Activated CD4-positive, alpha-beta T cell treated with anti-CD3 and anti-CD28 coated beads, Interleukin-10, Interleukin-2, amounts not matched to agents 100 ng/mL and 50 ng/mL, durations not matched to agents 16 hours and 8 hours (primary cell): ENCODE measurements at regions not wholly inside any gene's neighbourhood (a gene's known extent, or its start where the extent isn't known, plus 50 kb on each side); places are given as distances from the start of the nearest gene placed in this dataset.
"Not testable (repeated sequence)": the region's sequence is repeated elsewhere in the genome, so short reads cannot be mapped to it uniquely, and the experiment has no call there.

ENCODE experiments used
- DNase-seq: peaks from one replicate; pipeline ENCODE4 v3.0.0-alpha.2; 2020

DNA sequence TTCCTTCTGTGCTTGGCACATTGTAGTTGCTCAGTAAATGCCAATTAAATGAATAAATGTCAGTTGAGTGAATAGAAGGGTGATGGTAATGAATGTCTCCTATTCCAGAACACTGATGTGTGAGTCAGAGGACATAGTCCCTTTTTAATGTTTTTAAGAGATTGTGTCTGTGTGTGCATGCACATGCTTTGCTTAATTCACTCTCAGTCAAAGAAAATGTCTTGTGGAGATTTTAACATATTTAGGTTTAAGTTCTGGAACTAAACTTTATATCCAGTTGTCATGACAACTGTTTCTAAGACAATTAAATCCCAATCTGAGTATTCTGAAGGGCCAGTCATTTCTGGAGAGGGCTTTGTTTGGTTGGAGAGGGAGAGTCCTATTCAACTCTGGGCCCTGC, 255.3 kb upstream of the CDH11 start:
- no peak for DNase-seq

DNA sequence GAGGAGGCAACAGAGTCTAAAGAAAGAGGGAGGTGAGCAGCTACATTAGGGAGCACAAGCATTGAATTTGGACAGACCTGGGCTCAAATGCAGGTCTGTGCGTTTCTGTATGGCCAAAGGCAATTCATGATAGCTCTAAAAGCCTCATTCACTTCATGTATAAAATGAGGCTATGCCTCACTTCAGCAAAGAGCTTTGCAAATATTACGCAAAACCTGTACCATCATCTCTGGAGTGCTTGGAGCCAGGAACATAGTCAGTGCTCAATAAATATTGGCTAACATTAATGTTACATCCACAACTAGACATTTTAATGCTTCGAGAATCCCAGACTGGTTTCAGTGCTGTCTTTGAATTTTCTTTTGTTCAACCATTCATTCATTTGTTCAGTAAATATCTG, 254.7 kb upstream of the CDH11 start:
- DNase-seq = no peak

DNA sequence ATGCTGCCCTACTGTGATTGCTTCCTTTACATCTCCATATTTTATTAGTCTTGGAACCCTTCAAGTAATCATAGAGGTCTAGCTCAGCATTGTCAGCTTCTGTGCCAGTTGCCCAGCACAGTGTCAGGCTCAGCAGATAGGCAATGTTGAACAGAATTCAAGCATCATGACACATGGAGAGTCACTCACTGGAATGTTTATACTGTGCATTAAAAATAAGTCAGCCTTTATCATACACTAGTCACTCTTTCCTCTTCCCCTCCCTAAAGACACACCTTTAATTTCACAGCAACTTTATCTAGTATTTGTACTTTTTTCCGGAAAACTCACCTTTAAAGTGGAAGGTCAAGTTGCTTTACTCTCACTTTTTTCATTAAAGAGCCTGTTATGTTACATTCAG, 253.8 kb upstream of the CDH11 start:
- DNase-seq = no peak

DNA sequence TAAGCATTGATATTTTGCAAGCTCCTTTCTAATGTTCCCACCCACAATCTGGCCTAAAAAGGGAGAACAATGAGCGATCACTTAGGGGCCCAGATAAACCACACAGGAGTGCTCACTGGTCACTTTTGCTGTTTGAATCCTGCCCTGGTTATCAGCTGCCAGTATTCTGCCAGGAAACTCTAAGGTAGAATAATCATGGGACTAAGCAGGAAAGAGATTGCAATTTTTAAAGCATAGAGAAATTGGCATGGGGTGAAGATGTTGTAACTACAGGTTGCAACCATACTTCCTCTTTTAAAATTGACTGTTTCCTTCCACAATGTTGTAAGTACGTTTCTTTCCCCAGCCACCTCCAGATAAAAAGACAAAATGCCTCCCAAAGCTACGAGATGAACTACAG, 251.2 kb upstream of the CDH11 start:
- DNase-seq = no peak

DNA sequence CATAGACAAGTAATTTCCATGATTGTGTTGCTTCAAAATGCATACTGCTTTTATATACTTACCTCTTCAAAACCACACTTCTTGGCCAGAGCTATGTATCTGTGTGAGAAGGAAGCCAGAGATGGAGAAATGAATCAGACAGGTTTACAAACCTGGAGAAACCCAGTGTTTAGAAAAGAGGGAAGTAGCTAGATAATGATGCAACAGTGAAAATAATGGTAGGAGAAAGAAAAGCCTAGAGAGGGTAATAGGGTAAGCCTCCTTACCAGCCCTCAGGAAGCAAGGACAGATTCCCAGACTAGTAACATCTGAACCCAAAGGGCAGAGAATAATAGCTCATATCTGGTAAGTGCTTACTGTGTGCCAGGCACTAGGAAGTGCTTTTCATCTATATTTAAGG, 250.3 kb upstream of the CDH11 start:
- no peak for DNase-seq

DNA sequence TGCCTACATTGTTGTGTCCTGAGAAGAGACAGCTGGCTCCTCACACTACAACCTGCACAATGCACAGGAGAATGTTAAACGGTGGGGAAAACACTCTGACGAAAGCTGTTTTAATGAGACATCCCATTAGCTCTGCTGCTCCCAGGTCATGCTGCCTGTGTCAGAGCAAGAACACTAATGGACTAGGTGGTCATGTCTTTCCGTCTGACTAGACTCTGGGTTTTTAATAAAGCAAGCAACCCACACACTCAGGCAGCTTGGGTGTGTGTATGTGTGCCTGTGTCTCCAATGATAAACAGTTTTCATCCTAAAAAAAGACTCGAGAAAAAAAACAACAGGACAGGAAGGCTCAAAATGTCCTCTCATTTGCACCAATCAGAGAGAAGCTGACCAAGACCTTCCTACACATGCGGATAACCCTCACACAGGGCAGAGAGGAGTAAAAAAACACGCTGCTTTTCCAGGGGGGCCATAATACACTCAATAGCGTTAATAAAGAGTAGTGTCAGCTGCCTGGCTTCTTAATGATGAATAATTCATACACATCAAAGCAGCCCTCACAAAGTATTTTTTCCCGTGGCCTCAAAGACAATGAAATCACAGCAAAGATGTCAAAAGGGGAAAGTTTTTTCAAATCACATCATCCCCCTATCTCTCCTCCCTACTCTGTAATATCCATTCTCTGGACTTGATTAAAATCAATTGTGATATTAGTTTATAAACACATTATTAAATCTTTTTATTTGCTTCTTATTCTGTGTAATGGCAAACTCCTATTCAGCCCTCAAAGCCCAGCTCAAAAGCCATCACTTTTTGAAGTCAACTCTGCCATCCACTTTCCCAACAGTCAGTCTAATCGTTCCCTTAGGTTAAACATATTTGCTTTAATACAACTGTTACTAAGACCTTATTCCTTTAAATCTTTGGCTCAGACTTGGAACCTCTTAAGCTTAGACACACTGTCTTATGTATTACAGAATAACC, 244.2 kb upstream of the CDH11 start:
- no peak for DNase-seq

DNA sequence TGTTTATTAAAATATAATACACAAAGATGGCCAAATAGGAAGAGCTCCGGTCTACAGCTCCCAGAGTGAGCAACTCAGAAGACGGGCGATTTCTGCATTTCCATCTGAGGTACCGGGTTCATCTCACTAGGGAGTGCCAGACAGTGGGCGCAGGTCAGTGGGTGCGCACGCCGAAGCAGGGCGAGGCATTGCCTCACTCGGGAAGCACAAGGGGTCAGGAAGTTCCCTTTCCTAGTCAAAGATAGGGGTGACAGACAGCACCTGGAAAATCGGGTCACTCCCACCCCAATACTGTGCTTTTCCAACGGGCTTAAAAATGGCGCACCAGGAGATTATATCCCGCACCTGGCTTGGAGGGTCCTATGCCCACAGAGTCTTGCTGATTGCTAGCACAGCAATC, 234.9 kb upstream of the CDH11 start:
- DNase-seq = not testable (repeated sequence)

DNA sequence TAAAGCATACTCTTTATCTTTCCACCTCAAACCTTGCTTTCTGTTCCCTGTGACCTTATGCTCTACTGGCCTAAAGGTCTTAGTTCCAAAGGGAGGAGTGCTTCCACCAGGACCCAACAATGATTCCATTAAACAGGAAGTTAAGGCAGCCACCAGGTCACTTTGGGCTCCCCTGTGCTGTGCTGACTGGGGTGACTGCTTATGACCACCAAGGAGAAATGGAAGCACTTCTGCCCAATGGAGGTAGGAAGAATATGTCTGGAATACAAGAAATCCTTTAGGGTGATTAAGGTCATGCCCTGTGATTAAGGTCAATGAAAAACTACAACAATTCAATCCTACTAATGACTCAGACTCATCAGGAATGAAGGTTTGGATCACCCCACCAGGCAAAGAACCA, 233.8 kb upstream of the CDH11 start:
- DNase-seq = no peak

DNA sequence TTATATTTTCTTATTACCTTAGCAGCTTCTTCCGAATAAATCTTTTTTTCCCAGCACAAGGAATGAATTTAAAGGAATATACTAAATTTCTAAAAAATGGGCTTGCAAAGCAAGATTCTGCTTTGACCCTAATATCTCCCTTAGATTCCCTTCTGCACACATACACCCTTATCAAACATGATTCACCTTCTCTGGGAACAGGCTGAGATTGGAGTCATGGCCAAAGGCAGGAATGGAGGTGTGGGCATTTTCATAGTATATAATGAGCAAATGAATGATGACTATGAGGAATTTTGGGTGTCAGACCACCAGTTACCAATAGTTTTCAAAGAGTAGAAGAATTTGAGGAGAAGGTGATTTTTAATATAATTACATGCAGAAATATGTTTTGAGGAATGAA, 231.3 kb upstream of the CDH11 start:
- DNase-seq = no peak

DNA sequence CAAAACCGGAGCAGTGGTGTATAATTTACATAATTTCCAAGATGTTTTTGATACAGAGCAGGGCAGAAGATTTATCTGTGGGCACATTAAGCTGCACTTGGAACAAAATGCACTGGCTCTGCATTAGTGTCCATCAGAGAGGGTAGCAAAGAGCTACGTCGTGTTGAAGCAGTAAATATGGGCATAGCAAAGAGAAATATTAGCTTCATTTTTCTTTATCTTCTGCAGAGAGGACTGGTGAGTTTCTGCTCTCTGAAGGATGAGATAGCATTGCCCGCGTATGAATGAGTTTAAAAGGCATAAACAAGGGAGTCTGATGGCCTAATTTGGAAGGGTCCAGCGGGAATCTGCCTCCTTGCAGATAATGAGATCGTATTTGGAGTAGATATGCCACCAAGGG, 227.8 kb upstream of the CDH11 start:
- DNase-seq = no peak

DNA sequence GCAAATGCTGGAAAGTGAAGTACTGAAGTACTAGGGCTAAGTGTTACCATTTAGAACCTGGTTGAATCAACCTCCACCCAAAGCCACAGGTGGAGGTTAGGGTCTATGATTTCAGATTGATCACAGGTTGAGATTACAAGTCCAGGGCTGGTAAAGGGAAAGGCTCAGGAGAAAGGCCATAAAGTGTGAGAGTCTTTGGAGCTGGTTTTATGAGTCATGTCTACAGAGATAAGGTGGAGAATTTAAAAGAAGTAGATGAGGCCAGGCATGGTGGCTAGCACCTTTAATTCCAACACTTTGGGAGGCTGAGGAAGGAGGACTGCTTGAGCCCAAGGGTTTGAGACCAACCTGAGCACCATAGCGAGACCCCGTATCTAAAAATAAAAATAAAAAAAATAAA, 221.7 kb upstream of the CDH11 start:
- DNase-seq = no peak

DNA sequence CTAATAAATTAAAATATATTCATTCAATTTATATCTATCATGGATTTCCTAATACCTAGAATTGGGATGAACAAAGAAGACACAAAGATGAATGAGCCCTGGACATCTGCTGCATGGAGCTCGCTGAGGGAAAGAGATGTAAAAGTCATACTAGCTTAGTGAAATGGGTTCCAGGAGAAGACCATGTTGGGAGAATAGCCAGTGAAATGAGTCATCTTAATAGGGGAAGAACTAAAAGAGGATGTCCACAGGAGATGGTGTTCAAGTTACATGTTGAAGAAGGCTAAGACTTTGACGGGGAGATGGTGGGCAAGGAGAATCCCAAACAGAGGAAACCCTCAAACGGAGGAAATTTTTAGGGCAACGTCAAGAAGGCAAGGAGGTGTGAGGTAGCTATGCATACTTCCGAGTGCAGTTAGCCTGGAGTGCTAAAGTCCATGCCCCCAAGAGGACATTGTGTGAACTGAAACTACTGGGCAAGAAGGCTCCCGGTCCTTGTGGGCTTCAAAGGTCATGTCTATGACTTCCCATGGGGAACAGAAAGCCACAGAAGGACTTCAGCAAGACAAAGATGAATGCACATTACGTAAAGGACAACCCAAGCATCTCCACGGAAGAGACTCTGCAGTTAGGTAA, 220.5 kb upstream of the CDH11 start:
- no peak for DNase-seq

DNA sequence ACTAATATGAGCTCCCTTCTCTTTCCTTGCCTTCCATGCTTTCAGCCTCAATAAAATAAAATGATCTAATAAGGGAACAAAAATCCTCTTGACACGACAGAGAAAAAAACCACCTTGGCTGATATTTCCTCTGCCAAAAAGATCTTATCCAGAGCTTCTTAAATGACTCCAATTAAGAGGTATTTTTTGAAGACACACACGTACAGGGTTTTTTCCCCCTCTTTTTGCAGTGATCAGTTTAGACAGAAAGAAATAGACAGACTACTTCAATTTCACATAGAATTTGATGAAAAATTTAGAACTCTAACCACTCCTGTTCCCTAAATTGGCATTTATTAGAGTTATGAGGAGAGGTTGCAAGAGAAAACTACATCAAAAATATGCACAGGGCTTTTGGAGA, 217.2 kb upstream of the CDH11 start:
- DNase-seq = no peak

DNA sequence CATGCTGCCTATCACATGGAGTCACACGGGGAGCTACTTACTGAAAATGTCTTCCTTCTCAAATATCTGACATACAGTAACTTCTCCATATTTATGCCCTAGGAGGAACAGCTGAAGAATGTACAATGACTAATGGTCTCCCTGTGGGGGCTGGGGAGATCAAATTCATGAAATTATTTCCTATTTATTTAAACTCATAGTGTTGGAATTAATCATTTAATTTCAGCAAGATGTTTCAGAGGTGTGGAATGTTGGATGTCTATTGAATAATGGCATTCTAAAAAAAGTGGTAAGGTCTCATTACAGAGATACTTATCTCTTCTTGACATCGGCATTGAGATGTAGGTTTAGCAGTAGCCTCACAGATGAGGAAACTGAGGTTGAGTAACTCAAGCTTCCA, 214.3 kb upstream of the CDH11 start:
- no peak for DNase-seq

DNA sequence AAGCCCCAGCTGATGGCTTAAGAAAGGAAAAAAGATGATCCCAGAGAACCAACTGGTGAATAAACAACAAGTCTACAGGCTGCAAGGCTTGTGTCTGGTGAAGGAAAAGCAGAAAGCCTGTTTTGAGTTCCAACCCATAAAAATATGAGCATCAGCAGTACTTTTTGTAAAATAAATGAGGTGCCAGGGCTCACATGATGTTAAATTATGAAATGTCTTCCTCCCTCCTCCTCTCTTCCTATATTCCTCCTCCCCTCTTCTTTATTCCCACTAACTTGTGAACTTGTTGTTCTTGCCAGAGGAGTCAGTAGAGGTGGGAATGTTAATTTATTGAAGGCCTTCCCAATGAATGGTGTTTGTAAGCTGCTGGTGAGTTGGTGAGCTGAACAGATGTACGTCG, 212.2 kb upstream of the CDH11 start:
- no peak for DNase-seq

DNA sequence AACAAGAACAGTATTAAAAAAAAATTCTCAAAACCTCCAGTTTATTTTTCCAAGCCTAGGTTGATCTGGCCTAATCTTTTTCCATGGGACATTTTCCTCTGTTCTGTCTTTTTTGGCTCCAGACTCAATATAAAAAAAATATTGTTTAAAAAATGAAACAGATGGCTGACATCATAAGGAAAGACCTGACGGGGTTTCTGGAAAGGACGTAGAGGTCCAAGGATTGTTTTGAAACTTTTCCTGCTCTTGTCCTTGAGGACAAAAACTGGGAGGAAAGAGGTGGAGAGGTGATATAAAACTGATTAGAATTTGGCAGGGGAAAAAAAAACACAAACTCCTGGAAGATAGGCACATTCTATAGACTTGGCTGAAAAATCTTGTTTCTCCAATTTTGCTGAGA, 211.4 kb upstream of the CDH11 start:
- DNase-seq = no peak

DNA sequence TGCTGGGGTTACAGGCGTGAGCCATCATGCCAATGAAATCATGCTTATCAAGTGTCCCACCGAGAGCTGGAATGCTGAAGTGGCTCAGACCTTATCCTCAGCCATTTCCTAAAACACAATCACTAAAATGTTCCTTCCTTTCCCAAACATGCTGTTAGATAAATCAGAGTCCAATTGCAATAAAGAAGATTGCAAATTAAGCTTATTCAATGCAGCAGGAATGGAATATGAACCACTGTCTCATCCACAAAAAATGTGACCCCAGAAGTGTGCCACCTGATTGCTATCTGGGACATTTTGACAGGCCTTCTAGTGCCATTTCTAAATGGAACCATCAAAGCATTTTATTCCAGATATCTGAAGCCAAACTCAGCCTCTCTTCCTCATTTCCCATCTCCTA, 205.5 kb upstream of the CDH11 start:
- no peak for DNase-seq

DNA sequence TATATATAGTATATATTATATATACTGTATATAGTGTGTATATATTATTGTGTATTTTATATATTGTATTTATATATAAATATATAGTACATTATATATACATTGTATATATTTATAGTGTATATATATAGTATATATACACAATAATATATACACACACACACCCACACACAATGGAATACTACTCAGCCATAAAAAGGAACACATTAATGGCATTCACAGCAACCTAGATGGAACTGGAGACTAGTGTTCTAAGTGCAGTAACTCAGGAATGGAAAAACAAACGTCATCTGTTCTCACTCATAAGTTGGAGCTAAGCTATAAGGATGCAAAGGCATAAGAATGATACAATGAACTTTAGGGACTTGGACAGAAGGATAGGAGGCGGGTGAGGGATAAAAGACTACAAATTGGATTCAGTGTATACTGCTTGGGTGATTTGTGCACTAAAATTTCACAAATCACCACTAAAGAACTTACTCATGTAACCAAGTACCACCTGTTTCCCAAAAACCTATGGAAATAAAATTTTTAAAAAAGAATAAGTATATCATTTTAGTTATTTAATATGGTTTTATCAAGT, 201.9 kb upstream of the CDH11 start:
- peak; percentile 2 for DNase-seq

DNA sequence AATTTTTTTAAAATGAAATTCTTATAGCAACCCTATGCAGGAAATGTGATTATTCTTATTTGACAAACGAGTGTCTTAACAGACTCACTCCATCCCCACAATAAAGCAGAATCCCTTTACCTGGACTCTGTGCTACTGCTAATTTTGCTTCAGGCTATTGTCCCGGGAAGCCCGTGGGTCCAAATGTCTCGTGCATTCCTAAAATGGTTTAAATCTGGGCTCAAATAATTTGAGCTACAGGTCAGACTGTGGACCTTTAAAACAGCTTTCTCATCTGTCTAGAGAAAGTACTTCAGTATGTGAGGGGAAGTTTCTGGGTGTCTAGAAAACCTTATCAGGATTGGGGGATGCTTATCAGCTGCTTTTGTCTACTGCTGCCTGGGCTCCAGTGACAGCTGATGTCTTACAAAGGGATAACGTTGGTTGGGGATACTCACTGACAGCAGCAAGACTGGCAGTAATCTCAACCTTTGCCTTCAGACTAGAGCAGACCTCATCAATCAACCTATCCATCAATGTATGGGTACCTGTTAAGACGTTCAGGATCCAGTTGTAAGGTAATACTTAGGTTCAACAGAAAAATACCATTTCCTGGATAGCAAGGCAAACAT, 197.9 kb upstream of the CDH11 start:
- DNase-seq = no peak

DNA sequence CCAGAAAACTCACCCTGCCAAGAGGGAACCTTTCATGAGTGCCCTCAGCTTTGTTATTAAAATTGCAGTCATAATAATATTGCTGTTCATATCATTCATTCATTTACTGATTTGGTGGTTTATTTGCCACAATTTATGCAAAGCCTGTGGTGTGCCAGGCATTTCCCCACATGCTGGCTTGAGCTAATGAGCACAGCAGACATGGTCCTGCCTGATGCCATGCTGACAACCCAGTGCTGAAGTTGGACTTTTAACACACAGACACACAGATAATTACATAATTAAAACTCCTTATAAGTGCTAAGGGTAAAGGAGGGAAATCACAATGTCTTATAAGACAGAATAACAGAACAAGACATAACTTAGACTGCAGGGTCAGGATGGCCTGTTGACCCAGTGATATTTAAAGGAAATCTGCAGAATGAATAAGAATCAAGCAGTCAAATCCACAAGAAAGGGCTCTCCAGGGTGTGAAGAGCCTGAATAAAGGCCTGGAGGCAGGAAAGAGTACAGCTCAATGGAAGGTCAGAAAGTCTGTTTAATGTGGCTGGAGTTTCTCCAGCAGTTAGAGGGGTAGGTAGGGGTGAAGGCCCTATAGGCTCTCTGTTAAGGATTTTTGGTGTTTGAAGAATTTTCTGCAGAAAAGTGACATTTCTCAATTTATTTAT, 196.9 kb upstream of the CDH11 start:
- DNase-seq = no peak

DNA sequence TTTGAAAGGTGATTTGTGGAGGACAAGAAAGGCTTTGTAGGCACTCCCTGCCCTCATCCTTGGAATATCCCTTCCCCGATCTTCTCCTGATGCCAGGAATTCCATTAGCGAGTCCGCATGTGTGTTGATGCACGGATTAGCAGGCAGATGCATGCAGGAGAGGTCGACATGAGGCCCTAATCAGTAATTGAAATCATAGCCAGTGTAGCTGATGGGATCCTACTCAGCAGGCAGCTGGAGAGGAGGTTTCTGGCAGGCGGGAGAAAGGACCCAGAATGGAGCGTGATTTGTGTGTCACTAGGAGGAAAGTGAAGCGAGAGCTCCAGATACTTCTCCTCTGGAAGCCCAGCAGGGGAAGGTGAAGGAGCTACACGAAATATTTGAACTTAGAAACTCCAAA, 196.3 kb upstream of the CDH11 start:
- DNase-seq = no peak

DNA sequence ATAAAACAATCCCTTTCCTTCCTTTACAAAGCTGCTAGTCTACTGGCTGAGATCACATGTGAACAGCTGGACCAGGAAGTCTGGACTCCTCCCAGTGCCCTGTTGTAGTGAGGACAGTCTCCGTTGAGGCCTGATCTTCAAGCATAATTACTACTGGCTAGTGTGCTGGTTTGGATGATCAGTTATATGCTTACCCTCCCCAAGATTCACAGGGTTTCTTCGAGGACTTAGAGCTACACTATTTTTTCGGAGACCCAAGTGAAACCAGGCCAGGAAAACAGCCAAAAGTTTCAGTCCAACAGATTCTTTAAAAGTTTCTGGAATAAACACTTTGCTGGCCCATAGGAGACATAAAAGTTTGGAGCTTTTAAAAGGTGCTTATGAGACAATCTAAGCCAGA, 194.9 kb upstream of the CDH11 start:
- DNase-seq = no peak

DNA sequence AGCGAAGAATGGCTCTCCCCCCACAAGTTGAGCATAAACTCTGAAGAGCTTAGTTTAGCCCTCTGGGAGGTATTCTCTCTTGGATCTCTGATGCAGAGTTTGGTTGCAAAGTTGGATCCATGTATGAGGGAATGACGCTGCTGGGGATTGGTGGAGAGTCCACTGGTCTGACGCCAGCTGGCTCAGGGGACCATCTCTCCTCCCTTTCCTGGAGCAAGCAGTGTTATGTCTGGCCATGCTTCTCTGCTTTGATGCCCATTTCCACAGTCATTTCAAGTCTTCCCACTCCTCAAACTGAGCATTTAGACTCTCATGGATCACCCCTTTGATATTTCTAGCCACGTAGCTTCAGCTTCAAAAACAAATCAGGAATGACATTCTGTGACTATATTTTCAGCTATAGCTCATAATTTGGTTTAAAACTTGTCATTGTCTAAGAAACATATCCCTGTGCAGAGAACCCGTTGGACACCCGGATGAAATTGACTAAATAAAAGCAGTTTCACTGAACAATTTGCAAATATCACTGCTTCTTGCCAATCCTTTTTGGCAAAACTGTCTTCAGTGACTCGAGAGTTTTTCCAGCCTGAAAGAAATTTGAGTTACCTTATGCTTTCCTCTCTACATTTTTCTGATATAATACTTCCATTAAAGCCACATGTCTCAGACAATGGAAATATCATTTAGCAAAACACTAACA, 193.4 kb upstream of the CDH11 start:
- no peak for DNase-seq
